ENCODE measurements at regions not wholly inside any gene's neighbourhood (a gene's known extent, or its start where the extent isn't known, plus 50 kb on each side); places are given as distances from the start of the nearest gene placed in this dataset.

- TF ChIP-seq MAX (IDR thresholded peaks at IDR 0.05; ENCODE audit: low read depth, low read length) (no peak), CTCF (IDR thresholded peaks at IDR 0.05; ENCODE audit: low read depth, low read length) (no peak), POLR2A (IDR thresholded peaks at IDR 0.05; ENCODE audit: extremely low read depth, insufficient read length) (no peak), MYC (IDR thresholded peaks at IDR 0.05; ENCODE audit: low read depth, low read length) (no peak)
Observed at GRCh38 chr5:174459071-174459702, 265.2 kb upstream of the MSX2 start.
